Gastroesophageal sphincter (tissue), 3 donors: ENCODE measurements at regions not wholly inside any gene's neighbourhood (a gene's known extent, or its start where the extent isn't known, plus 50 kb on each side); places are given as distances from the start of the nearest gene placed in this dataset.

Experiments
- CTCF ChIP-seq, 4 experiments: fragments of 200-600 bp in 2 of 4; fragments of 450-650 bp in 2 of 4; sonication (generic) in 1 of 4; IDR thresholded peaks; one replicate each; pipeline ENCODE4 v1.5.1; 2017 to 2019; ENCODE audit warnings: antibody characterized with exemption in 4 of 4, mild to moderate bottlenecking in 2 of 4, moderate library complexity in 2 of 4
- POLR2A ChIP-seq, 2 donors: fragments of 450-650 bp; IDR thresholded peaks; one replicate each; pipeline ENCODE4 v1.6.1; 2017; ENCODE audit warnings: antibody characterized with exemption in 2 of 2, mild to moderate bottlenecking in 2 of 2, moderate library complexity in 1 of 2

- TF ChIP-seq POLR2A (IDR thresholded peaks at IDR 0.05) (no peak), CTCF (IDR thresholded peaks at IDR 0.05) (no peak)
These were observed 978.1 kb upstream of the CELF2 start for GRCh38 chr10:10039595-10039994.
